ENCODE measurements at regions not wholly inside any gene's neighbourhood (a gene's known extent, or its start where the extent isn't known, plus 50 kb on each side); places are given as distances from the start of the nearest gene placed in this dataset.

DNA sequence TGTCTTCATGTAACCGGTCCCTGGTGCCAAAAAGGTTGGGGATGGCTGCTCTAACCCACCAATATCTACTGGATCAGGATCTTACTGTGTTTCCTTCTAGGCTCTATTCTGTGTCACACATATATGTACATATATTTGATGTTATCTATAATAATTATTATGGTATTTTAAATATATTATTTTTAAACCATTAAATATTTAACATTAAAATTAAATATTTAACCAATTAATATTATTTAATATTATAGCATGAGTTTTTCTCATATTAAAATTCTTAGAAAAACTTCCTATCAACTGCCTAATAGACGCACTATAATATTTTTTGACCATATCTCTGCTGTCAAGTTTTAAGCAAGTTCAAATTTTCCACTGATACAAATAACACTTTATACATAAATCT lies 196.9 kb upstream of the PLET1 start:
- in situ Hi-C loops (cut with HindIII; ENCODE audit: low sequenced_read_pairs), result no loop called here

DNA sequence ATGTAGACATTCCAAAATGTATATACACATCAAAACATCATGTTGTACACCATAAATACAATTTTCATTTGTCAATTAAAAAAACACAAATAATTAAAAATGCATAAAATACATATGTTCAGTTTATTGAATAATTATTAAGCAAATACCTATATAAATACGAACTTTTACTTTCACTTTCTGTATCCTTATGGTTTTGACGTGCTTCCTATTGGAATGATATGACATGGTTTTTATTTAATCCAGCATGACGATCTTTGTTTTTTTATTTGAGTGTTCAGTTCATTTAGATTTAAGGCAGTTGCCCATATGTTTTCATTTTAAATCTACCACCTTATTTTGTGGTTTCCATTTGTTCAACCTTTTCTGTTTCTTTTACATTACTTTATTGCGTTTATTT lies 198.3 kb upstream of the PLET1 start:
- in situ Hi-C loops (cut with HindIII; ENCODE audit: low sequenced_read_pairs), result no loop called here

DNA sequence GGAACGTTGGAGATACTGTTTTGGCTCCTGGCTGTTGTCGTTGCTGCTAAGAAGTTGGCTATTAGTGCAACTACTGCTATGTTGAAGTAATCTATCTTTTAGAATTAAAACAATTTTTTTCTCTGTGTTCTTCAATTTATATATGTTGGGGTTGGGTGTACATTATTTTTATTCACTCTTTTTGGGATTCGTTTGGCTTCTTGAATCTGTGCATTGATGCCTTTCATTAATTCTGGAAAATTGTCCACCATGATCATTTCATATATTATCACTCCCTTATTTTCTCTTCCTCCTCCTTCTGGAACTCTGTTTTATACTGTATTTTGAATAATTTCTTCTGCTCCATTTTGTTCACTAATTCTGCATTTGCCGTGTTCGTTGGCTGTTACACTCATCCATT lies 199.5 kb upstream of the PLET1 start:
- in situ Hi-C loops (cut with HindIII; ENCODE audit: low sequenced_read_pairs), result no loop called here

GRCh38 chr11:112464949-112465348 lies 204.3 kb upstream of the PLET1 start:
- in situ Hi-C loops (cut with HindIII; ENCODE audit: low sequenced_read_pairs), result no loop called here

DNA sequence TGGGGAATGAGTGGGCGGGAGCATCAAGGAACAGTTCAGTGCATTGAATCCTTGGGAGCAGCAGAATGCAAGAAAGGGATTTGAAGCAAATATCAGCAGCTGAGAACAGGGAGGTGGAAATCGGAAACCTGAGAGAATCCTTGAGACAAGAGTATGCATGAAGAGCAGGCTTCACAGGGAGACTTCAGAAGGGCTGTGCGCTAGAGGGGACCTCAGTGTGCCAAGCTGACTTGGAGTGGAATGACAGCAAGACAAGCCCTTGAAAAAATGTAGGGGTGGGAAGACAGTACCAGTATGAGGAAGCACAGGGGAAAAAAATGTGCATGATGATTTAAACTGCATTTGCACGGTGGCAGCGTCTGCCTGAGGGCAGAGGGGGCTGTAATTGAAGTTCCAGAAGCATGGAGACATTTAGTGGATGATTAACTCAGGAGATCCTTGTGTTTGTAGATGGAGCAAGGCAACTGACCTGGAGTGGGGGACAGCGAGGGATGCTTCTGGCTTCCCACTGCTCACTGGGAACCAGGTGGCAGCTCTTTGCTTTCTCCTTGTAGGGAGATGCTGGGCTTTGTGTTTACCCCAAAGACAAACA lies 204.9 kb upstream of the PLET1 start:
- in situ Hi-C loops (cut with HindIII; ENCODE audit: low sequenced_read_pairs), result no loop called here

DNA sequence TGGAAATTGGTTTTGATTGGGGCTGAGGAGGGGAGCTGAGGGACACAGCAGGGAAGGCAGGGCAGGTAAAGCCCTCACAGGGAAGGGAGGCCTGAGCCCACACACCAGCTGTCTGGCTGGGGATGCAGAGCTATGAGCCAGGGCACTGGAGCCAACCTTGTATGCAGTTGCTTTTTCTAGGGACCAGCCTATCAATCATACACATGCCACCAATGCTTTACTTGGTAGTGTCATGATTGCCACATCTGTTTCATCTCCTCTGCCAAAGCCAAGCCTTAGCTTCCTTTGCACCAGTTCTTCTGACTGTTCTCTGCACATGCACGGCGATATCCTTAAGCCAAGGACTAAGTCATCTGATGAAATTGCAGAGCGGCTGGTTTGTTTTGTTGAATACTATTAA lies 207.1 kb upstream of the PLET1 start:
- in situ Hi-C loops (cut with HindIII; ENCODE audit: low sequenced_read_pairs), result no loop called here

DNA sequence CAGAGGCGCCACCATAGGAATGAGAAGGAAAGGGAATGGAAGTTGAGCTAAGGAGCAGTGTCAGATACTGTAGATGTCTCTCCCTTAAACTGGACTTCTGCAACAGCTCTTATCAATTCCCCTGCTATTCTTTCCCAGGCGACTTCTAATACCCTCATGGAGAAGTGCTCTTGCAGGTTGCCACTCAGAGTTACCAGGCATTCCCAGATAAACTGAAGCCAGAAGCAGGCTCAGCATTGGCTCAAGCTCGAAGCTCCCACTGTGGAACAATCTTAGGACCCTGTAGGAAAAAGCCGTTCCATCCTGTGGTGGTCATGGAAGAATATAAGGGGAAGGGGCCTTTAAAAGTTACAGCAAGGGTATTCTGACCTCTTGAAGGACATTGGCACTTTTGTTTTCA lies 208.7 kb upstream of the PLET1 start:
- in situ Hi-C loops (cut with HindIII; ENCODE audit: low sequenced_read_pairs), result no loop called here

- in situ Hi-C loops (cut with HindIII; ENCODE audit: low sequenced_read_pairs), result no loop called here
These were observed 209.7 kb upstream of the PLET1 start for GRCh38 chr11:112470355-112470754.

DNA sequence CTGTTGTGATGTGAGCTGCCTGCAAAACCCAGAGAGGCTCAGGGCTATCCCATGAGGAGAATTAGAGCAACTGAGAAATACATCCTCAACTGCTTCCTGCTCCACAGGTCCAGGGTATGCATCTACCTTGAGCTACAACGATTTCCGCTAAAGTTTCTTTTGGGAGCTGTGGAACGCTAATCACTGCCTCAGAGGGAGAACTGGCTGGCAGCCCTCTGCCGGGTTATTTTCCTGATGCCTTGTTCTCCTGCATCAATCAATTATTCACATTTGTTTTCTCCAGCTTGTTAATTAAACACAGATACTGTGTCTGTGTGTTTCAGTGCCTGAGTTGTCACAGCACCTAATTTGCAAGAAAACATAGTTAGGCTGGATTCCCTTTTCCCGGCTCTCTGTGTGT lies 211.1 kb upstream of the PLET1 start:
- in situ Hi-C loops (cut with HindIII; ENCODE audit: low sequenced_read_pairs), result no loop called here

GRCh38 chr11:112477152-112477551 lies 216.5 kb upstream of the PLET1 start:
- in situ Hi-C loops (cut with HindIII; ENCODE audit: low sequenced_read_pairs), result no loop called here

GRCh38 chr11:112477581-112478317 lies 217.1 kb upstream of the PLET1 start:
- in situ Hi-C loops (cut with HindIII; ENCODE audit: low sequenced_read_pairs), result no loop called here

DNA sequence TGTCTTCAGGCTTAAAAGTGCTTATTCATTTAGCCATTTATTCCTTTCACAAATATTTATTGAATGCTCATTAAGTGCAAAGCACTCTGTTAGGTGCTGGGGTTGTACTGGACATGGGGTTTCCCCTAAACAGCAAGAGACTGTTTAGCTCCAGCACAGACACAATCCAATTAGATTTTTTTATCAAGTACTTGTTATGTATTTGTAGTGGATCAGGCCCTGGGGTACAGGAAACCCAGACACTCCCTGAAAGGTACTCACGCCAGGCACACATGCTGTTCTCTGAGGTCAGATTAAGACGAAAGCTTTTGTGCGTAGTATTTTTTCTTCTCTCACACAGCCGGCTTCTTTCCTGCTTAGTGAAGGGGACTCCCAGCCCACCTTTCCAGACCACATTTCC lies 218.1 kb upstream of the PLET1 start:
- in situ Hi-C loops (cut with HindIII; ENCODE audit: low sequenced_read_pairs), result no loop called here

DNA sequence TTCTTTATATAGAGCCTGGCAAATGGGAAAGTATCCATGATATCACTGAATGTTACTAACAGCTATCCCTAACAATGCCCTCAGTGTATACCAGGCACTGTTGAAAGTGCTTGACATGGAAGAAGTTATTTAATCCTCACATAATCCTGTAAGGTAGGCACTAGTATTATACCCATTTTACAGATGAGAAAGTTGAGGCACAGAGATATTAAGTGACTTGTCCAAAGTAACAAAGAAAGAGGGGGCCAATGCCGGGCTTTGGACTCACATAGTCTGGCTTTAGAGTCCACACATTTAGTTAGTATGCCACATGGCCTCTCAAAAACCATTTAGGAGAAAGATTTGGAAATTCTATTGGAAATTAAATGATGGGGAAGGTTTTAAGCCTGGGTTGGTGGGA lies 220.8 kb upstream of the PLET1 start:
- in situ Hi-C loops (cut with HindIII; ENCODE audit: low sequenced_read_pairs), result no loop called here

DNA sequence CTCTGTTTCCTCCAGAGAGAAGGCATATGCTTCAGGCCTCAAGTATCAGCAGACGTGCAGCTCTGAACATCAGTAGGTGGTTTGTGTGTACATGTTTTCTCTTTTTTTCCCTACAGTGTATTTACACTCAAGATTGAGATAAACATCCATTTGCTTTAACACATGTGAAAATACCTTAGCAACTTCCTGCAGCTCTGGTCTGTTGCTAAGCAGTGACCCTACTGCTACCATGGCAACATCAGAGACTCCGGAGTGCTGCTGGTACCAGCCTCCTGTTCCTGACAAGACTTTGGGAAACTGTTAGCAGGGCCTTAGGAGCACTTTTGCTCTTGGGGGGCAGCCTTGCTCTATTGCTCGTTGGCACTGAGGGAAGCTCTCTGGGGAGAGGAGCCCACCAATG lies 221.2 kb upstream of the PLET1 start:
- in situ Hi-C loops (cut with HindIII; ENCODE audit: low sequenced_read_pairs), result no loop called here

DNA sequence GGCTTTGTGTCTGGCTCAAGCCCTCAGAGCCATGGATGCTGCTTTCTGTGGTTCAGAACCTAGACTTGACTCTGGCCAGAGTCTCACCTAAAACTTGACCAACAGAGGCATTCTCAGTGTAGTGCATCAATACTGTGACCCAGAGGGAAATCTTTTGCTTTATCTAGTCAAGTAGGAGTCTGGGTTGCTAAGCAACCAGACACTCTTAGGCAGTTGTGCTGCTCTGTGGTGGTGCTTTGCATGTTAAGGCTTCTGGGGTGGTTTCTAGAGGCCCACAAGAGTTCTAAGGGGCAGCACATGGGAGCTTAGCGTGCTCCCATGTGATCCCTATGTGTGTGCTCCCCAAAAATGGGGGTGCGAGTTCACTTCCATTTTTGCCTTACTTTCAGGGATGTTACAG lies 224.6 kb upstream of the PLET1 start:
- in situ Hi-C loops (cut with HindIII; ENCODE audit: low sequenced_read_pairs), result no loop called here

- in situ Hi-C loops (cut with HindIII; ENCODE audit: low sequenced_read_pairs), result no loop called here
These were observed 237.2 kb upstream of the PLET1 start for GRCh38 chr11:112497826-112498225.

DNA sequence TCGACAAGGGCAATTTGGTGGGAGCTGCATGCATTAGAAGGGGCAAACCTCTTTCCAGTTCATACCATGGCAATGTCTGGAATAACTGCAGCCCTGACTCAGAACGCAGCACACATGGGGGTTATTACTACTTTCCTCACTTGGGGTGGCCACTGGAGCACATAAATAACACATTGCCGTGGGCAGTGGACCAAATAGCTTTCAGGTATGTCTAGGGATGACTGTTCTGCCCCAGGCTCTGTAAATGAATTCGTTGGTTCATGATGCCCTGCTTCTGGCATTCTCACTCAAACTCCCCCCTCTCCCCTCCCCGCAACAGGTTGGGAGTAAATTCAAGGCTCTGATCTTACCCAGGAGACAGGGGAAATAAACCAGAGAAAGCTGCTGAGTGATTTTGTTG lies 238.0 kb upstream of the PLET1 start:
- in situ Hi-C loops (cut with HindIII; ENCODE audit: low sequenced_read_pairs), result no loop called here

DNA sequence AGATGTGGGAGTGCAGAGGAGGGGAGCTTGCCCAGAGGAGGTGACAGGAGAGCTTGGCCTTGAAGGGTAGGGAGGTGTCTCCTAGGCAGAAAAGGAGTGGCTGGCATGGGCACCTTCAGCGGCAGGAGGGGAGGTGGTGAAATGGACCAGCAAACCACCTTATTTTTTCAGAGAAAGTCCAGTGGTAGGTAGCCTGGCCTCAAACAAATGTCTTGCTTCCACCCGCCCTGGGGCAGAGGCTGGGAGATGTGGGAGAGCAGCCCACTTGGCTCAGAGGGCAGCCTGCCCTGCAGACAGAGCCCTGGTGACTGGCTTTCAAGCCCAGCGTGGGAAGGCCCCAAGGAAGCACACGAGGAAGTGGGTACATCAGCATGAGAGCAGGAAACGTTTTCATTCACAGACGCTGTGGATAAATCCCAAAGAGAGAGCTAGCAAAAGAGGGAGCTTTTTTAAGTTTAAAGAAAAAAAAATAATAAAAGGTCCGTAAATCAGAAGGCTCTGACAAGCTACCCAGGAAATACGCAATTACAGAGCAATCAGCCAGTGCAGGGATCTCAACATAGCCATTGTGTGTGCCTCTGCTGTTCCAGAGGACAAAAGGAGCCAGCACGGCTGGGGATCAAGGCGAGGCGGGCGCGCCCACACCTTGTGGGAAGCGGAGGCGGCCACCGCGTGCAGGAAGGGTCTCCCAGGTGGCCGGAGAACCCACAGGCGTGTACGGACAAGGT lies 238.7 kb upstream of the PLET1 start:
- in situ Hi-C loops (cut with HindIII; ENCODE audit: low sequenced_read_pairs), result no loop called here

GRCh38 chr11:112499881-112500204 lies 239.2 kb upstream of the PLET1 start:
- in situ Hi-C loops (cut with HindIII; ENCODE audit: low sequenced_read_pairs), result no loop called here

DNA sequence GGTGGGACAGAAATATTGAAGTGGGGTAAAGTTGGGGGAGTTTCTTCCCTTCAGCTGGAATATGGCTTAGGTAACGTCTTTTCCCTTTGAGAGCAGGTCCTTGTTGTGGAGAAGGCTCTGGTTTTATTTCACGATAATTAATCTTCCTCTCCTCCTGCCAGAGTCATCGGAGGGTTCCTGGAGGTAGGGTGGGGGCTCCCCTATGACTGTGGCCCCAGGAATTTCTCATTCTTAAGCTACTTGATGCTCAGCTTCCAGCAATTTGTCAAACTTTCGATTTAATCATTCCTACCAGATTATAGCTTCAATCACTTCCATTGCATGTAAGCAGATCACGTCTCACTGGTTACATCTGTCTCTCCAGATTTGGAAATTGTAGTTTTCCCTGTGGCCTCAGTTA lies 242.8 kb upstream of the PLET1 start:
- in situ Hi-C loops (cut with HindIII; ENCODE audit: low sequenced_read_pairs), result no loop called here

GRCh38 chr11:112504056-112504455 lies 243.4 kb upstream of the PLET1 start:
- in situ Hi-C loops (cut with HindIII; ENCODE audit: low sequenced_read_pairs), result no loop called here

- in situ Hi-C loops (cut with HindIII; ENCODE audit: low sequenced_read_pairs), result no loop called here
These were observed 246.2 kb upstream of the PLET1 start for GRCh38 chr11:112506852-112507251.

Data from endothelial cell of hepatic sinusoid (primary cell).